GM10248 (cell line): ENCODE measurements at regions not wholly inside any gene's neighbourhood (a gene's known extent, or its start where the extent isn't known, plus 50 kb on each side); places are given as distances from the start of the nearest gene placed in this dataset.
"Not testable (repeated sequence)": the region's sequence is repeated elsewhere in the genome, so short reads cannot be mapped to it uniquely, and the experiment has no call there.

Source experiments
- CTCF ChIA-PET: fragments of 300-600 bp; sonication (Branson Sonifier 250); formaldehyde crosslinking; extraction: SDS; loops from one replicate; lab custom pipeline; 2021; ENCODE audit warnings: antibody characterized with exemption; lab: Yijun Ruan, JAX
- POLR2A ChIA-PET: fragments of 350-650 bp; sonication (Branson Sonifier 250); formaldehyde crosslinking; extraction: SDS; loops from one replicate; lab custom pipeline; 2020; ENCODE audit warnings: antibody characterized with exemption; lab: Yijun Ruan, JAX
- DNase-seq: peaks from one replicate; pipeline ENCODE4 v3.0.0; 2012; ENCODE audit errors: extremely low spot score
- TF ChIP-seq, protein P1 (sequence below): IDR thresholded peaks from 2 replicates; pipeline ENCODE4 v1.5.1; 2012; ENCODE audit warnings: mild to moderate bottlenecking, low read depth; ENCODE audit errors: extremely low read depth, missing control alignments, control extremely low read depth

- CTCF ChIA-PET: no interaction called here
- POLR2A ChIA-PET: no interaction called here
Measured at GRCh38 chr10:129210876-129211275, 256.2 kb upstream of the MGMT start.

DNA sequence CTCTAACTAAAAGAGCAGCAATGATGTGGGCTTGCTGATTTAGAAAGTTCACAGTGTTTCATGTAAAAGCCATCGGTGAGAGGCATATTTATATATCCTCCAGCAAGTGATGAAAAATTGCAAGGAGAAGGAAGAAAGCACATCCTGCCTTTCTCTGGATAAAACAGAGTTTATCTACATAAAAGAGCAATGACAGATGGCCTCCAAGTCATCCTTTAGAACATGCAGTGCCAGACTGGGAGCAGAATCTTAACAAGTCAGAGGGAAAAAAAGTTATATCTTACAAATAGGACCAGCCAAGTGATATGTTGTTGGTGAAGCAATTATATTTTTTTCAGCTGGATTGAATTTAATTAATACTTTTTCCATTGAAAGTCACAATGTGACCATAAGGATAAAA lies 253.8 kb upstream of the MGMT start:
- CTCF ChIA-PET: no interaction called here
- POLR2A ChIA-PET: no interaction called here
- TF ChIP-seq, protein P1, sequence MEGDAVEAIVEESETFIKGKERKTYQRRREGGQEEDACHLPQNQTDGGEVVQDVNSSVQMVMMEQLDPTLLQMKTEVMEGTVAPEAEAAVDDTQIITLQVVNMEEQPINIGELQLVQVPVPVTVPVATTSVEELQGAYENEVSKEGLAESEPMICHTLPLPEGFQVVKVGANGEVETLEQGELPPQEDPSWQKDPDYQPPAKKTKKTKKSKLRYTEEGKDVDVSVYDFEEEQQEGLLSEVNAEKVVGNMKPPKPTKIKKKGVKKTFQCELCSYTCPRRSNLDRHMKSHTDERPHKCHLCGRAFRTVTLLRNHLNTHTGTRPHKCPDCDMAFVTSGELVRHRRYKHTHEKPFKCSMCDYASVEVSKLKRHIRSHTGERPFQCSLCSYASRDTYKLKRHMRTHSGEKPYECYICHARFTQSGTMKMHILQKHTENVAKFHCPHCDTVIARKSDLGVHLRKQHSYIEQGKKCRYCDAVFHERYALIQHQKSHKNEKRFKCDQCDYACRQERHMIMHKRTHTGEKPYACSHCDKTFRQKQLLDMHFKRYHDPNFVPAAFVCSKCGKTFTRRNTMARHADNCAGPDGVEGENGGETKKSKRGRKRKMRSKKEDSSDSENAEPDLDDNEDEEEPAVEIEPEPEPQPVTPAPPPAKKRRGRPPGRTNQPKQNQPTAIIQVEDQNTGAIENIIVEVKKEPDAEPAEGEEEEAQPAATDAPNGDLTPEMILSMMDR: no peak
- no peak for DNase-seq

More at GRCh38 chr10:129210876-129211275, 256.2 kb upstream of the MGMT start:
- TF ChIP-seq, protein P1: no peak
- no peak for DNase-seq

DNA sequence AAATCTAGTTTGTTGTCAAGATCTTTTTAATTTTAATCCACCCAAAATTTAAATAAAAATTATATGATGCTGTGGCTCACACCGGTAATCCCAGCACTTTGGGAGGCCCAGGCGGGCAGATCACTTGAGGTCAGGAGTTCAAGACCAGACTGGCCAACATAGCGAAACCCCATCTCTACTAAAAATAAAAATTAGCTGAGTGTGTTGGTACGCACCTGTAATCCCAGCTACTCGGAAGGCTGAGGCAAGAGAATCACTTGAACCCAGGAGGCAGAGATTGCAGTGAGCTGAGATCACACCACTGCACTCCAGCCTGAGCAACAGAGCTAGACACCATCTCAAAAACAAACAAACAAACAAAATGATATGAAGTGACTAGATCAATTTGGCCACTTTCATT lies 253.0 kb upstream of the MGMT start:
- DNase-seq, CTCF ChIA-PET, POLR2A ChIA-PET: not testable (repeated sequence)

- DNase-seq: no peak
- POLR2A ChIA-PET: no interaction called here
- CTCF ChIA-PET: no interaction called here
- TF ChIP-seq, protein P1: no peak
Measured at GRCh38 chr10:129219364-129219763, 247.7 kb upstream of the MGMT start.

GRCh38 chr10:129222436-129222835 lies 244.6 kb upstream of the MGMT start:
- ChIA-PET CTCF (interaction anchor here (1.0 kb wide), 2 partner anchors 11 to 22 kb away, joined by 3 read pairs; no protein-coding TSS in a partner anchor), POLR2A (no interaction called here)
- TF ChIP-seq, protein P1: no peak
- DNase-seq: no peak

DNA sequence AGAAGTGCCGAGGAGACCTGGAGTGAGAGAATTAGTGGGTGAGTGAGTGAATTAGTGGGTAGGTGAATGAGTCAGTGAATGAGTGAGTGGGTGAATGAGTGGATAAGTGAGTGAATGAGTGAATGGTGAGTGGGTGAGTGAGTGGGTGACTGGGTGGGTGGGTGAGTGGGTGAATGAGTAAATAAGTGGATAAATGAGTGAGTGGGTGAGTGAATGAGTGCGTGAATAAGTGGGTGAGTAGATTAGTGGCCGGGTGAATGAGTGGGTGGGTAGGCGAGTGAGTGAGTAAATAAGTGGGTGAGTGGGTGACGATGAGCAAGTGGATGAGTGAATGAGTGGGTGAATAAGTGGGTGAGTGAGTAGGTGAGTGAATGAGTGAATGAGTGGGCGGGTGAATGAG lies 243.7 kb upstream of the MGMT start:
- POLR2A ChIA-PET: no interaction called here

DNA sequence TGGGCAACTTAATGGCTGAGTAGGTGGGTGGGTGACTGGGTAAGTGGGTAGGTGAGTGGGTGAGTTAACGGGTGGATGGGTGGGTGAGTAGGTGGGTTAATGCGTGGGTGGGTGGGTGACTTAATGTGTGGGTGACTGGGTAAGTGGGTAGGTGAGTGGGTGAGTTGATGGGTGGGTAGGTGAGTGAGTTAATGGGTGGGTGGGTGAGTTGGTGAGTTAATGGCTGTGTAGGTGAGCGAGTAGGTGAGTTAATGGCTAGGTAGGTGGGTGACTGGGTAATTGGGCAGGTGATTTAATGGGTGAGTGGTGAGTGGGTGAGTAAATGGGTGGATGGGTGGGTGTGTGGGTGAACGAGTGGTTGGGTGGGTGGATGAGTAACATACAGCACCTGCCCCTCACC lies 243.0 kb upstream of the MGMT start:
- no peak for DNase-seq
- TF ChIP-seq, protein P1: no peak
- POLR2A ChIA-PET: no interaction called here
- CTCF ChIA-PET: no interaction called here

More for the DNA sequence above, 243.7 kb upstream of the MGMT start:
- TF ChIP-seq, protein P1: no peak
- no peak for DNase-seq
- CTCF ChIA-PET: interaction anchor here (1.0 kb wide), 1 partner anchor 10 kb away, joined by 3 read pairs; no protein-coding TSS in a partner anchor
